ENCODE measurements at regions not wholly inside any gene's neighbourhood (a gene's known extent, or its start where the extent isn't known, plus 50 kb on each side); places are given as distances from the start of the nearest gene placed in this dataset.

DNA sequence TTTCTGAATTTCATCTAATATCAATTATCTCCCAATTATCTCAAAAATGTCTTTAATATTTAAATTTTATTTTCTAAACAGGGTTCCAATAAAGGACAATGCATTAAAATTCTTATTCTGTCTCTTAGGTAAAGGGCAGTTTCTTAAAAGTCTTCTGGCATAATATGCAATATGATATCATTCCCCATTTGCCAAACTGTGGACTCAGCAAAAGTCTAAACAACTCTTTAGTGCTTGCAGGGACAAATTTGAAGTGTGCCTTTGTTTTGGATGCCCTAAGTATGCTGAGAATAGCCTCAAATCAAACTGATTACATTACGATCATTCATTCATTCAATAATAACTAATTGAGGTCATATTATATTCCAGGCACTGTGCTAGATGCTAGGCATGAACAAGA lies 281.0 kb upstream of the KIRREL3 start:
- no peak for DNase-seq (ENCODE audit: low spot score)
- H3K4me1 ChIP-seq (ENCODE audit: control insufficient read depth in 1 of 2, low read depth in 2 of 2) = no peaks in the 10 kb centered on the region
- TF ChIP-seq, protein P1, sequence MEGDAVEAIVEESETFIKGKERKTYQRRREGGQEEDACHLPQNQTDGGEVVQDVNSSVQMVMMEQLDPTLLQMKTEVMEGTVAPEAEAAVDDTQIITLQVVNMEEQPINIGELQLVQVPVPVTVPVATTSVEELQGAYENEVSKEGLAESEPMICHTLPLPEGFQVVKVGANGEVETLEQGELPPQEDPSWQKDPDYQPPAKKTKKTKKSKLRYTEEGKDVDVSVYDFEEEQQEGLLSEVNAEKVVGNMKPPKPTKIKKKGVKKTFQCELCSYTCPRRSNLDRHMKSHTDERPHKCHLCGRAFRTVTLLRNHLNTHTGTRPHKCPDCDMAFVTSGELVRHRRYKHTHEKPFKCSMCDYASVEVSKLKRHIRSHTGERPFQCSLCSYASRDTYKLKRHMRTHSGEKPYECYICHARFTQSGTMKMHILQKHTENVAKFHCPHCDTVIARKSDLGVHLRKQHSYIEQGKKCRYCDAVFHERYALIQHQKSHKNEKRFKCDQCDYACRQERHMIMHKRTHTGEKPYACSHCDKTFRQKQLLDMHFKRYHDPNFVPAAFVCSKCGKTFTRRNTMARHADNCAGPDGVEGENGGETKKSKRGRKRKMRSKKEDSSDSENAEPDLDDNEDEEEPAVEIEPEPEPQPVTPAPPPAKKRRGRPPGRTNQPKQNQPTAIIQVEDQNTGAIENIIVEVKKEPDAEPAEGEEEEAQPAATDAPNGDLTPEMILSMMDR (IDR thresholded peaks at IDR 0.05) = no peak
- H3K27me3 ChIP-seq (replicated peaks; ENCODE audit: insufficient read depth) = no peaks in the 10 kb centered on the region
- no peak overlapping the region for H3K27ac ChIP-seq
- no peaks in the 10 kb centered on the region for H3K36me3 ChIP-seq
- no peak overlapping the region for H3K4me3 ChIP-seq
- ATAC-seq (ENCODE audit: insufficient number of reproducible peaks, low FRiP score, low read depth) = no peak
- H3K9me3 ChIP-seq = no peaks in the 10 kb centered on the region

DNA sequence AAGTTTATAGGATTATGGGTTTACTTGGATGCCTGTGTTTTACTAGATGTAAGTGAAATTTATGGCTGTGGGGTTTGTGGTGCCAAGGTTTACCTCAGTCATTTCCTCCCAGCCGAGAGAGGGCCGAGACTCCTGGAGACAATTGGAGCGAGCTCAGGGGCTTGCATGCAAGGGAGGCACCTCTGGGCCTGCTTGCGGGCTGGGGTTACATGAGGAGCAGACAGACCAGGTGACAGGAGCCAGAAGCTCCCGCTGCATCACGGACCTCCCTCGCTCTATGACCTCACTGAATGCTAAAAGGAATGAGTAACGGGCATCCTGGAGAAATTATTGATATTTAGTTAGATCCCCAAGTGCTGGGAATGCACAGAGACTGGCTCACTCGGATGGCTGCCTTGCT lies 275.2 kb upstream of the KIRREL3 start:
- no peak overlapping the region for H3K27ac ChIP-seq
- no peak overlapping the region for H3K4me3 ChIP-seq
- TF ChIP-seq, protein P1 (IDR thresholded peaks at IDR 0.05) = no peak
- no peaks in the 10 kb centered on the region for H3K27me3 ChIP-seq (replicated peaks; ENCODE audit: insufficient read depth)
- H3K36me3 ChIP-seq = no peaks in the 10 kb centered on the region
- H3K9me3 ChIP-seq = no peaks in the 10 kb centered on the region
- H3K4me1 ChIP-seq (ENCODE audit: control insufficient read depth in 1 of 2, low read depth in 2 of 2) = no peaks in the 10 kb centered on the region
- DNase-seq (ENCODE audit: low spot score) = no peak
- no peak for ATAC-seq (ENCODE audit: insufficient number of reproducible peaks, low FRiP score, low read depth)

DNA sequence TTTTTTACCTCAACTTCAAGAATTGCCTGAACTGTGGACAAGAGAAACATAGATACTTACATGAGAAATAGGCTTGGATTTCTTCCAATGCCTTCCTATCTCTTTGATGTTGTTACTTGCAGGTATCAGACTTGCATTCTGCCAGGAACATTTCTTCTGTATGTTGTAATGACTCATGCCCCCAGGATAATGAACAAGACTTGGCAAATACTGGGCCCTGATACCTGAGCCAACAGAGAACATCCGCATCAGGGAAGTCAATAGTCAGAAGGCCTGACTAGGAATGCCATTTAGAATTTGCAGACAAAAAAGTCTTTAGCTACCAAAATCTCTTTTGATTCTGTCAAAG lies 273.7 kb upstream of the KIRREL3 start:
- no peaks in the 10 kb centered on the region for H3K36me3 ChIP-seq
- TF ChIP-seq, protein P1 (IDR thresholded peaks at IDR 0.05) = no peak
- no peaks in the 10 kb centered on the region for H3K9me3 ChIP-seq
- no peak overlapping the region for H3K27ac ChIP-seq
- DNase-seq (ENCODE audit: low spot score) (no peak), ATAC-seq (ENCODE audit: insufficient number of reproducible peaks, low FRiP score, low read depth) (no peak)
- no peaks in the 10 kb centered on the region for H3K4me1 ChIP-seq (ENCODE audit: control insufficient read depth in 1 of 2, low read depth in 2 of 2)
- H3K27me3 ChIP-seq (replicated peaks; ENCODE audit: insufficient read depth) = no peaks in the 10 kb centered on the region
- no peak overlapping the region for H3K4me3 ChIP-seq

DNA sequence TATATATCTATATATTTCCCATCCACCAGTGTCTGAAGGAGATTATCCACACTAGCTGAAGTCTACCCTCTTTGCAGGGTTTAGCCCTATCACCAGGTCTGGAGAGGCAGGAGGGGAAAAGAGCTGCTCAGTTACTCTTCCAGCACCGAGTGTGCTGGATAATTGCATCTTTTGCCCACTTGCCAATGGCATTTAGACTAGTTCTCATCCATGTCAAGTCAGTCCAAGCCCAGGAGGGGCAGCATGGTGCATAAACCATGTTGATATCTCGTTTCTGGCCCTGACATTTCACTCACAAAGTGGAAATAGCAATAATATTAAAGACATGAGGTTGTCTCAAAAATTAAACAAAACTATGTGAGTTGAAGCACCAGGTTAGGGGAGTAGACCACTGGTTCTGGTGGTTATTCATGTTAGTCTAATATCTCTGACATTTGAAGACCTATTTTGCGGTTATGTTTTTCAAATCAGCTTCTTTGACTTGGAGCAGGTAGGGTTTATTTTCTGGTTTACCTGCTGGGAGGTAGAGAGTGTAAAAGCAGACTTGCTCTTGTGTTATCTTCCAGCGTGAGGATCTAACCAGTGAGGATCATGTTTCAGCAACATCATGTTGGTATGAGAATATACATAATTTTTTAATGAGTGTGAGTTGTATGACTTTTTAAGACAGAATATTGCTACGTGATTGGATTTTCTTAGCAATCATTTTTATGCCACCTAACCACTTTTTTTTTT lies 273.2 kb upstream of the KIRREL3 start:
- H3K9me3 ChIP-seq = no peaks in the 10 kb centered on the region
- no peak overlapping the region for H3K4me3 ChIP-seq
- no peak for ATAC-seq (ENCODE audit: insufficient number of reproducible peaks, low FRiP score, low read depth)
- H3K4me1 ChIP-seq (ENCODE audit: control insufficient read depth in 1 of 2, low read depth in 2 of 2) = no peaks in the 10 kb centered on the region
- TF ChIP-seq, protein P1 (IDR thresholded peaks at IDR 0.05) = no peak
- no peaks in the 10 kb centered on the region for H3K36me3 ChIP-seq
- no peak for DNase-seq (ENCODE audit: low spot score)
- no peak overlapping the region for H3K27ac ChIP-seq
- no peaks in the 10 kb centered on the region for H3K27me3 ChIP-seq (replicated peaks; ENCODE audit: insufficient read depth)

DNA sequence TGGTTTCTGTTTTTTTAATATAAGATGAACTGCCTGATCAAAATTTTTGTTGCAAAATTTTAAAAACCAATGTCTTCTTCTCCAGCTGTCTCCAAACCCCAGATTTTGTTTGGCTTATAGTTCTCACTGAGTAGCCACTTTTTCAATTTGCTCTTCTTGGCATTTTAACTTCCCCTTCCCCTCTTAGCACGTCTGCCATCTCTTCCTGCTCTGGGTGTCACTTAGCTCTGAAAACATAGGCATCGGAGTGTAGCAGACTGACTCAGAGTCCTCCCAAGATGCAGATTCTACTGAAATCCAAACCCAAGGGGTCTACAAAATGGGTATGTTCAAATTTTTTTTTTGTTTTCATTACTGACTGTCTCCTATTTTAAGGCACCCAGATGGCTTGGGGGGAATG lies 270.3 kb upstream of the KIRREL3 start:
- H3K4me3 ChIP-seq = no peak overlapping the region
- no peak overlapping the region for H3K27ac ChIP-seq
- no peak for DNase-seq (ENCODE audit: low spot score)
- no peaks in the 10 kb centered on the region for H3K27me3 ChIP-seq (replicated peaks; ENCODE audit: insufficient read depth)
- TF ChIP-seq, protein P1 (IDR thresholded peaks at IDR 0.05) = no peak
- no peak for ATAC-seq (ENCODE audit: insufficient number of reproducible peaks, low FRiP score, low read depth)
- H3K4me1 ChIP-seq (ENCODE audit: control insufficient read depth in 1 of 2, low read depth in 2 of 2) = no peaks in the 10 kb centered on the region
- no peaks in the 10 kb centered on the region for H3K9me3 ChIP-seq
- H3K36me3 ChIP-seq = no peaks in the 10 kb centered on the region
